OCI-LY1 (cell line): ENCODE measurements at regions not wholly inside any gene's neighbourhood (a gene's known extent, or its start where the extent isn't known, plus 50 kb on each side); places are given as distances from the start of the nearest gene placed in this dataset.

Experiments used
- H2AFZ ChIP-seq: fragments of 200-600 bp; sonication (generic), shearing (Covaris generic); 2 replicates; pipeline ENCODE4 v1.6.0; 2014; ENCODE audit warnings: antibody characterized with exemption, mild to moderate bottlenecking, low read length
- H3F3A ChIP-seq: fragments of 200-600 bp; sonication (generic), shearing (Covaris generic); 2 replicates; pipeline ENCODE4 v1.6.0; 2014; ENCODE audit warnings: mild to moderate bottlenecking, antibody characterized with exemption, low read length, moderate library complexity; ENCODE audit not compliant: insufficient read depth
- H3K27ac ChIP-seq: fragments of 200-600 bp; sonication (generic); 2 replicates; pipeline ENCODE4 v1.5.1; 2014; ENCODE audit warnings: low read length, mixed run types, mild to moderate bottlenecking, low read depth; ENCODE audit not compliant: poor library complexity, severe bottlenecking
- H3K27me3 ChIP-seq: fragments of 200-600 bp; sonication (generic); 2 replicates; pipeline ENCODE4 v1.6.0; 2014; ENCODE audit warnings: antibody characterized with exemption, mild to moderate bottlenecking, low read length, moderate library complexity; ENCODE audit not compliant: insufficient read depth
- H3K36me3 ChIP-seq: fragments of 200-600 bp; sonication (generic); 2 replicates; pipeline ENCODE4 v1.6.1; 2014; ENCODE audit warnings: mild to moderate bottlenecking, antibody characterized with exemption, low read length, moderate library complexity, mixed read lengths; ENCODE audit not compliant: insufficient read depth
- H3K4me1 ChIP-seq: fragments of 200-600 bp; sonication (generic); 2 replicates; pipeline ENCODE4 v1.5.1; 2014; ENCODE audit warnings: mild to moderate bottlenecking, low read length, moderate library complexity; ENCODE audit not compliant: insufficient read depth, severe bottlenecking
- H3K4me2 ChIP-seq: fragments of 200-600 bp; sonication (generic), shearing (Covaris generic); 2 replicates; pipeline ENCODE4 v1.6.1; 2014; ENCODE audit warnings: low read length
- H3K4me3 ChIP-seq: fragments of 200-600 bp; sonication (generic); 2 replicates; pipeline ENCODE4 v1.5.1; 2014; ENCODE audit warnings: low read length, low read depth, mild to moderate bottlenecking, mixed read lengths; ENCODE audit not compliant: poor library complexity, severe bottlenecking
- H3K79me2 ChIP-seq: fragments of 200-600 bp; shearing (Covaris generic); 2 replicates; pipeline ENCODE4 v1.6.1; 2016; ENCODE audit warnings: mixed run types, low read length, mixed read lengths; ENCODE audit not compliant: insufficient read depth
- H3K9ac ChIP-seq: fragments of 200-600 bp; sonication (generic), shearing (Covaris generic); 2 replicates; pipeline ENCODE4 v1.6.1; 2014; ENCODE audit warnings: mild to moderate bottlenecking, low read length, mixed read lengths
- H3K9me2 ChIP-seq: fragments of 200-600 bp; sonication (generic), shearing (Covaris generic); 2 replicates; pipeline ENCODE4 v1.6.1; 2014; ENCODE audit warnings: low read depth, mild to moderate bottlenecking, low read length, mixed read lengths
- H3K9me3 ChIP-seq: fragments of 200-600 bp; shearing (Covaris generic); 2 replicates; pipeline ENCODE4 v1.6.1; 2014; ENCODE audit warnings: low read length, mixed read lengths
- H4K20me1 ChIP-seq: fragments of 200-600 bp; sonication (generic), shearing (Covaris generic); 2 replicates; pipeline ENCODE4 v1.6.0; 2016; ENCODE audit warnings: mild to moderate bottlenecking, low read length; ENCODE audit not compliant: insufficient read depth
- CTCF ChIP-seq: fragments of 200-600 bp; sonication (generic), shearing (Covaris generic); IDR thresholded peaks from 2 replicates; pipeline ENCODE4 v1.5.1; 2017; ENCODE audit warnings: mild to moderate bottlenecking, antibody characterized with exemption, low read length, moderate library complexity, mixed read lengths
- EZH2 ChIP-seq: fragments of 200-600 bp; sonication (generic), shearing (Covaris generic); IDR thresholded peaks from 2 replicates; pipeline ENCODE4 v1.8.0; 2017; ENCODE audit warnings: borderline replicate concordance, mixed run types, mild to moderate bottlenecking, antibody characterized with exemption, low read length, moderate library complexity, mixed read lengths

GRCh38 chr10:131778385-131778784 is 122.4 kb upstream of the PPP2R2D start:
- TF ChIP-seq CTCF (no peak), EZH2 (no peak)
- H3F3A ChIP-seq = no peaks in the 10 kb centered on the region
- no peaks in the 10 kb centered on the region; the same call in 1 of the 2 replicates for H3K27me3 ChIP-seq
- no peaks in the 10 kb centered on the region for H4K20me1 ChIP-seq
- no peak overlapping the region for H3K9ac ChIP-seq
- H3K9me2 ChIP-seq = no peaks in the 10 kb centered on the region
- no peak overlapping the region for H2AFZ ChIP-seq
- H3K27ac ChIP-seq = no peak overlapping the region
- H3K9me3 ChIP-seq = no peaks in the 10 kb centered on the region
- H3K4me1 ChIP-seq = no peaks in the 10 kb centered on the region
- H3K4me2 ChIP-seq = no peak overlapping the region
- no peaks in the 10 kb centered on the region for H3K36me3 ChIP-seq
- no peaks in the 10 kb centered on the region for H3K79me2 ChIP-seq
- H3K4me3 ChIP-seq = no peak overlapping the region

GRCh38 chr10:131778842-131779241 is 122.0 kb upstream of the PPP2R2D start:
- H3K36me3 ChIP-seq = no peaks in the 10 kb centered on the region
- no peaks in the 10 kb centered on the region for H3F3A ChIP-seq
- no peak overlapping the region for H3K27ac ChIP-seq
- no peaks in the 10 kb centered on the region for H3K79me2 ChIP-seq
- H3K4me2 ChIP-seq = no peak overlapping the region
- no peak overlapping the region for H3K4me3 ChIP-seq
- TF ChIP-seq EZH2 = no peak
- TF ChIP-seq CTCF = no peak
- H3K9ac ChIP-seq = no peak overlapping the region
- no peaks in the 10 kb centered on the region for H3K9me3 ChIP-seq
- H3K4me1 ChIP-seq = no peaks in the 10 kb centered on the region
- no peak overlapping the region for H2AFZ ChIP-seq
- no peaks in the 10 kb centered on the region; the same call in 1 of the 2 replicates for H3K27me3 ChIP-seq
- no peaks in the 10 kb centered on the region for H4K20me1 ChIP-seq
- no peaks in the 10 kb centered on the region for H3K9me2 ChIP-seq

GRCh38 chr10:131779661-131780394 is 121.0 kb upstream of the PPP2R2D start:
- no peak overlapping the region for H3K27ac ChIP-seq
- TF ChIP-seq CTCF (no peak), EZH2 (no peak)
- no peaks in the 10 kb centered on the region for H3K4me1 ChIP-seq
- no peaks in the 10 kb centered on the region for H4K20me1 ChIP-seq
- H3K4me3 ChIP-seq = no peak overlapping the region
- H3K79me2 ChIP-seq = no peaks in the 10 kb centered on the region
- H3K27me3 ChIP-seq = no peaks in the 10 kb centered on the region; the same call in 1 of the 2 replicates
- no peaks in the 10 kb centered on the region for H3K36me3 ChIP-seq
- no peaks in the 10 kb centered on the region for H3K9me2 ChIP-seq
- H3F3A ChIP-seq = no peaks in the 10 kb centered on the region
- H3K9ac ChIP-seq = no peak overlapping the region
- no peak overlapping the region for H3K4me2 ChIP-seq
- no peak overlapping the region for H2AFZ ChIP-seq
- H3K9me3 ChIP-seq = no peaks in the 10 kb centered on the region
